HG03159 (cell line): ENCODE measurements at regions not wholly inside any gene's neighbourhood (a gene's known extent, or its start where the extent isn't known, plus 50 kb on each side); places are given as distances from the start of the nearest gene placed in this dataset.

Experiments
- ATAC-seq: cut with Tn5 transposase; IDR thresholded peaks from one replicate; pipeline ENCODE4 v1.9.1; 2021; ENCODE audit warnings: mild to moderate bottlenecking, moderate library complexity; ENCODE audit not compliant: unreplicated experiment

DNA sequence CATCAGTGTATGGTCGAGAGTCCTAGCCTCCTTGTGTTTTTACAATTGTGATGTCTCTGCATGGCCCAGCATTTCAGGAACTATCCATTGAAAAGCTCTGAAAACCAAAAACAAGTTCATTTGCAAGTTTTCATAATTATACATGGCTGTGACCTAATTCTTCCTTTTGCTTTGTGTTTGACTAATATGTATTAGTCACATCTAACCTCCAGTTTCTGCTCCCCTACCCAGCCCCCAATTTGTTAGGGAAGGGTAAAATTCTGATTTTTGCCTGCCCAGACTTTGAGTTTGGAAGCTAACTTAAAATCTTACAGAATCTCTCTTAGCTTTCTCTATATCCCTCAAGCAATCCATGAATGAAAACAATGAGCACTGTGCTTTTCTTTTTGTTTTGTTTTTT is 128.2 kb upstream of the SEMA6A start:
- no peak for ATAC-seq

DNA sequence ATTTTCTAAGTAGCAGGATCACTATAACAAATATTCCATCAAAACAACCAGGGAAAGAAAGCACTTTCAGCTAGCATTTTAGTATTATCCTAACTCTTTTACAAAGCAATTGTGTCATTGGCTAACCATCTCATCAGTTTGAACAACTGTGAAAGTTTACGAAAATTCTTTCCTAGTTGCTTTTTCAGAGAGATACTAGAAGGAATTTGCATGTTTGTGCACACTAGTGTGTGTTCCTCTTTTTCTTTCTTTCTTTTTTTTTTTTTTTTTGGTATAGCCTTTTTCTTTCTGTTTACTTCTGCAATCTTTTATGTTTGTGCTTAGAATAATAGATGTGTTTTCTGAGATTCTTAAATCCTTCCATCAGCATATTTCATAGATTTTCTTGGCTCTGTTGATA is 124.7 kb upstream of the SEMA6A start:
- ATAC-seq, result peak; percentile 47

DNA sequence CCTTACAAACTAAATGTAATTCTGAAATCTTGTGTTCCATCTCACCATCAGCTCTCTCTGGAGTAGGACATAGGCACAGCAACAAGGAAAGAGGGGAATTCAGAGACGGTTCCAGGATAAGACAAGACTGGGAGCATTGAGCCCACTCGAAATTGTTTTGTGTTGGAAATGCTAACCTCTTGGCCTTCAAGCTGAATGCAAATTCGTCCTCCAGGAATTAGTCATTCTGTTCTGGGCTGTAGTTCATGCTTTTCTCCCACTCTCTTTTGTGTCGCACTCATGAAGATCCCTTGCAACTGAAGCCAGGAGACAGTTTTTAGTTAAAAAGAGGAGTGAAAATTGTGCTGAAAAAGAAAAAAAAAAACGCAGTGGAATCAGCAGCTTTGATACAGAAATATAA is 121.7 kb upstream of the SEMA6A start:
- peak; percentile 69 for ATAC-seq

DNA sequence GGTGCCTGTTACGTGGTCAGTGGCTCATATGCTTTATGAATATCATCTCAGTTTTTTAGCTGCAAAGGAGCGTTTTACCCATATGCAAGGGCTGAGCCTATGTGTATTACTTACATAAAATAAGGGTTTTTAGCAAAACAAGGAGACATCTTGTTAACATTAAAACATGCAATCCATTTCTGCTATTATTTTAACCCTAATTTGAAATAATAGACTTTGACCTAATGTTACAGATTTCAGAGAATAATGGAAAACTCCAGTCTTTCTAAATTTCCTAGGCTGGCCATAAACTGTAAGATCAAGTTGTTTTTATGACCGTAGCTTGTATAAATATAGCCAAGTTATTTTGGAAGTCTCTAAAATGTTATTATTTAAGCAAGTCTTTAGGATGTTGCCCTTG is 121.1 kb upstream of the SEMA6A start:
- no peak for ATAC-seq

GRCh38 chr5:116686438-116686837 is 111.8 kb upstream of the SEMA6A start:
- ATAC-seq, result no peak

DNA sequence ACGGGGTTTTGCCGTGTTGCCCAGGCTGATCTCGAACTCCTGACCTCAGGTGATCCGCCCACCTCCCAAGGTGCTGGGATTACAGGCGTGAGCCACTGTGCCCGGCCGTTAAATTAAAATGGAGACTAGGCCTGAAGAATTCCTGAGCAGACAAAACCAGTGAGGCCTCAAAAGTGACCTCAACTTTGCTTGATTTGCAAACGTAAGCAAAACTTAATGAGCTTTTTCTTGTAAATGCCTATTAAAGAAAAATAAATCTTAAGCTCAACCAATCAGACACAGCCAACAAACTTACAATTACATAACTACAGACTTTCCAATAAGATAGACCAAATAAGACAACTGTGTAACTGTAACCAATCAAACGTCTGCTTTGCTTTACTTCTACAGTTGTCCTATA is 111.3 kb upstream of the SEMA6A start:
- ATAC-seq, result no peak

DNA sequence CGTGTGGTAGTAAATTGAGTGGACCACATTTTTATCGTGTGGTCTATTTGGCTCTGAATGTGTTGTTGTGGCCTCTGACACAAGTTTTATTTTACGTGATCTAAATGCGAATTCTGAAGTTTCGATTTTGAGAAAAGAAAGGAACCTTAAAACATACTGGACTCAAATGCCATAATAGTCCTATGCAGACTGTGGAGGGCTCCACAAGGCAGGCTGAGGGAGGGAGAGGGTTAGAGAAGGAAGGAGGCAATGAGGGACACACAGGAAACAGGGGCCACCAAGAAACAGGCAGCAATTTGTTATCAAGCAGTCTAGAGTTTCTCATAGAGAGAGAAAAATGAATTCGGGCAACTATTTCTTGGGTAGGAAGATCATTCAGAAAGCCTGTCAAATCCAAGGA is 110.4 kb upstream of the SEMA6A start:
- ATAC-seq, result no peak

GRCh38 chr5:116681334-116682013 is 106.9 kb upstream of the SEMA6A start:
- peak; percentile 99 for ATAC-seq

GRCh38 chr5:116675626-116675910 is 100.9 kb upstream of the SEMA6A start:
- ATAC-seq, result no peak

- ATAC-seq, result no peak
Observed at GRCh38 chr5:116674881-116675625, 100.4 kb upstream of the SEMA6A start.

GRCh38 chr5:116673453-116673852 is 98.8 kb upstream of the SEMA6A start:
- ATAC-seq, result no peak

- no peak for ATAC-seq
Observed at GRCh38 chr5:116672203-116672602, 97.6 kb upstream of the SEMA6A start.

DNA sequence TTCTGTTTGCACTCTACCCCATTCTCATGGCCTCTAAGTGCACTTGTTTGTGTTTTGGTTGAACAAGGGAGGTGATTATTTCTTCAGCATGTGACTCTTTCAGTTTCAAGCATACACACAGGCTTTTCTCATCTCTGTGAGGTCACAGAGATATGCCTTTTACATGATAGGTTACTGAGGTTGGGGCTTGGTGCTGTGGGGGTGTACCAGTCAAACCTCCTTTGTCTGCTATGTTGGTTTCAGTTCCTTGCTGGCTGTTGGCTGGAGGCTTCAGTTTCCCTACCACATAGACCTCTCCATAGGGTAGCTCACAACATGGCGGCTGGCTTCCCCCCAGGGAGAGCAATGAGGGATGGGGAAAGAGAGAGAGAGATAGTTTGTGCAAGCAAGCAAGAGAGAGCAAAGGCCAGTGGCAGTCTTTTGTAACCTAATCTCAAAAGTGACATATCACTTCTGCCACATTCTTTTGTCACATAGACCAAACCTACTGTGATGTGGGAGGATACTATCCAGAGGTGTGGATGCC is 96.7 kb upstream of the SEMA6A start:
- ATAC-seq, result peak; percentile 98

GRCh38 chr5:116669261-116670031 is 94.8 kb upstream of the SEMA6A start:
- no peak for ATAC-seq

- no peak for ATAC-seq
Observed at GRCh38 chr5:116668390-116668789, 93.8 kb upstream of the SEMA6A start.

DNA sequence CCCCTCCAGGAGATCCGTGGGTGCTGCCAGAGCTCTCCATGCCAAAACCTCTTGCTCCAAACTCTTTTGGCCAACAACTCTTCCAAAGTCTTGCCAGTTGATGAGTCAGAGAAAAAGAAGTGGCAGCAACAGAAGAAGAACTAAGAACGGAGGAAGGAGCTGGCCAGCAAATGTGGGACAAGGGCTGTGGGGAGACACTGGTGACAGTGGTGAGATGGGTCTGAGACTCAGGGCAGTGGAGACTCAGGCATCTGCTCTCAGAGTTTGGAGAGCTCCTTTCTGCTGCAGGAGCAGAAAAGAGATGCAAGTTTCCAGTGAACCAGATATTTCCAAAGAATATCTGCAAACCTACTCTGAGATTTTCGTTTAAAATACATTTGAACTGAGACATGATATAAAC is 92.3 kb upstream of the SEMA6A start:
- no peak for ATAC-seq

GRCh38 chr5:116664988-116665387 is 90.4 kb upstream of the SEMA6A start:
- no peak for ATAC-seq

DNA sequence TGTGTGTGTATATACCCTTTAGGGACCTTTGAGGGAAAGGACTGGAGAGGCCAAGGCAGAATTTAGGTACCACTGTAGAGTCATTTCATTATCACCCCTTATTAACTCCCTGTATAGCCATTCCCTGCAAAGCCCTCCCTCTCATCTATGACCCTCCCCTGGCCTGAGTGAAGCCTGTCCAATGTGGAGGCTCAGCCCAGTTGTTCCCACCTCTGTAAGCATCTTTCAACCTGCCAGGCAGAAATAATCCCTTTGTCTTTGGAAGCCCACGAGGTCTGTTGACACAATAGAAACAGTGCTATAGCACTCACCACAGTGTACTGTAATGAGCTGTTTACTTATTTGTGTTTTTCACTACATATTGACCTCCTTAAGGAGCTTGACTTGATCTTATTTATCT is 88.5 kb upstream of the SEMA6A start:
- no peak for ATAC-seq

GRCh38 chr5:116661419-116661818 is 86.8 kb upstream of the SEMA6A start:
- ATAC-seq, result no peak

GRCh38 chr5:116660929-116661328 is 86.3 kb upstream of the SEMA6A start:
- ATAC-seq, result no peak

DNA sequence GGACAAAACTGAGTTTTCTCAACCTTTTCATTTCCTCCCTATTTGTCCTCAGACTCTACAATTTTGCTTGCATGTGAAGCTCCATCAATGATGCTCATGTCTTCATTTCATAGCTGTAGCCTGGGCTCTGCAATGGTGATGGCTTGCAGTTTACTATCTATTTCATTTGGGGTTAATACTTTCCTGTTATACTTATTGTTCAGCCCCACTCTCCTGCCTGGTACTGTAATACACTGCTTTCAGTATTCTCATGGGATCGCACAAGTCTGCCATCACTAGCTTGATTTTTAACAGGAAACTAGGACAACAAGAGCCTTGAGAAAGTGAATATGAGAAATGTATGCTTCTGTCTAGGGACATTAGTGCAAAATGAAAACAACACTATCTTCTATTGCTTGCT is 84.2 kb upstream of the SEMA6A start:
- no peak for ATAC-seq

- no peak for ATAC-seq
Observed at GRCh38 chr5:116658141-116658540, 83.5 kb upstream of the SEMA6A start.
